IMR-90 (cell line): ENCODE measurements at regions not wholly inside any gene's neighbourhood (a gene's known extent, or its start where the extent isn't known, plus 50 kb on each side); places are given as distances from the start of the nearest gene placed in this dataset.

Experiments
- ATAC-seq: fragments of 200-7000 bp; cut with Tn5 transposase; 2 replicates; pipeline ENCODE4 v1.9.1; 2020; ENCODE audit warnings: low read depth, mild to moderate bottlenecking, moderate library complexity
- BruUV-seq: library from RNA; stranded (reverse); fragments of 400-500 nt; replicated peaks from 2 replicates; lab custom pipeline; 2021; lab: Mats Ljungman, UMichigan
- CTCF ChIA-PET: fragments of 300-600 bp; formaldehyde crosslinking; extraction: SDS; loops from one replicate; lab custom pipeline; 2021; ENCODE audit warnings: antibody characterized with exemption; lab: Yijun Ruan, JAX
- POLR2A ChIA-PET: fragments of 300-600 bp; sonication (Branson Sonifier 250); formaldehyde crosslinking; loops from one replicate; lab custom pipeline; 2022; ENCODE audit warnings: antibody characterized with exemption; ENCODE audit not compliant: unreplicated experiment; lab: Charles Lee
- DNase-seq: peaks from one replicate; pipeline ENCODE4 v3.0.0; 2013
- H2AFZ ChIP-seq: replicated peaks from 2 replicates; pipeline ENCODE3; 2013; ENCODE audit warnings: low read length, mild to moderate bottlenecking; ENCODE audit not compliant: poor library complexity
- H2AK5ac ChIP-seq: 2 replicates; pipeline ENCODE4 v1.6.1; 2013; ENCODE audit warnings: low read depth, low read length, inconsistent platforms
- H2AK9ac ChIP-seq: replicated peaks from 2 replicates; pipeline ENCODE3; 2013; ENCODE audit warnings: mild to moderate bottlenecking, low read depth, low read length, moderate library complexity; ENCODE audit not compliant: poor library complexity
- H2BK120ac ChIP-seq: 2 replicates; pipeline ENCODE4 v1.6.1; 2013; ENCODE audit warnings: low read depth, low read length, inconsistent platforms
- H2BK15ac ChIP-seq: 3 replicates; pipeline ENCODE4 v1.6.1; 2013; ENCODE audit warnings: low read depth, low read length, inconsistent platforms
- H2BK20ac ChIP-seq: 2 replicates; pipeline ENCODE4 v1.6.1; 2013; ENCODE audit warnings: low read depth, mild to moderate bottlenecking, inconsistent platforms, low read length, moderate library complexity
- H2BK5ac ChIP-seq: 2 replicates; pipeline ENCODE4 v1.6.1; 2013; ENCODE audit warnings: mild to moderate bottlenecking, low read depth, low read length, inconsistent platforms; ENCODE audit not compliant: poor library complexity, severe bottlenecking
- H3K14ac ChIP-seq: replicated peaks from 2 replicates; pipeline ENCODE4 v1.6.1; 2013; ENCODE audit warnings: low read depth, low read length, inconsistent platforms
- H3K18ac ChIP-seq: 2 replicates; pipeline ENCODE4 v1.6.1; 2013; ENCODE audit warnings: low read depth, low read length, control low read depth
- H3K23ac ChIP-seq: 2 replicates; pipeline ENCODE4 v1.6.1; 2013; ENCODE audit warnings: low read depth, low read length, inconsistent platforms
- H3K27ac ChIP-seq: 2 replicates; pipeline ENCODE4 v1.5.1; 2013; ENCODE audit warnings: mild to moderate bottlenecking, control low read depth, low read length; ENCODE audit not compliant: insufficient read depth
- H3K27me3 ChIP-seq: 2 replicates; pipeline ENCODE4 v1.6.1; 2013; ENCODE audit warnings: low read length; ENCODE audit not compliant: control insufficient read depth, insufficient read depth
- H3K36me3 ChIP-seq: 2 replicates; pipeline ENCODE4 v1.6.1; 2013; ENCODE audit warnings: low read length, mixed read lengths; ENCODE audit not compliant: control insufficient read depth, insufficient read depth
- H3K4ac ChIP-seq: 2 replicates; pipeline ENCODE4 v1.6.1; 2013; ENCODE audit warnings: low read depth, low read length, inconsistent platforms
- H3K4me1 ChIP-seq: 2 replicates; pipeline ENCODE4 v1.6.1; 2013; ENCODE audit warnings: low read length, mixed read lengths; ENCODE audit not compliant: control insufficient read depth, insufficient read depth
- H3K4me2 ChIP-seq: 2 replicates; pipeline ENCODE4 v1.6.1; 2013; ENCODE audit warnings: low read depth, mild to moderate bottlenecking, control low read depth, low read length, moderate library complexity
- H3K4me3 ChIP-seq: 2 replicates; pipeline ENCODE4 v1.5.1; 2013; ENCODE audit warnings: low read depth, mild to moderate bottlenecking, control low read depth, low read length, moderate library complexity; ENCODE audit not compliant: insufficient read depth
- H3K56ac ChIP-seq: 2 replicates; pipeline ENCODE4 v1.6.1; 2013; ENCODE audit warnings: low read length, inconsistent platforms; ENCODE audit not compliant: insufficient read depth; ENCODE audit errors: extremely low read depth
- H3K79me1 ChIP-seq, 2 experiments: 2 replicates each; pipeline ENCODE4 v1.6.1; 2013; ENCODE audit warnings: low read length in 2 of 2, inconsistent platforms in 1 of 2, low read depth in 1 of 2
- H3K9ac ChIP-seq: 2 replicates; pipeline ENCODE4 v1.6.1; 2013; ENCODE audit warnings: low read depth, low read length, control low read depth
- H3K9me1 ChIP-seq: 2 replicates; pipeline ENCODE4 v1.6.1; 2013; ENCODE audit warnings: low read length, inconsistent platforms; ENCODE audit not compliant: insufficient read depth
- H3K9me3 ChIP-seq: 2 replicates; pipeline ENCODE4 v1.6.1; 2013; ENCODE audit warnings: low read length; ENCODE audit not compliant: control insufficient read depth, insufficient read depth
- H4K20me1 ChIP-seq: 2 replicates; pipeline ENCODE4 v1.6.1; 2013; ENCODE audit warnings: low read length, inconsistent platforms; ENCODE audit not compliant: insufficient read depth
- H4K5ac ChIP-seq: 2 replicates; pipeline ENCODE4 v1.6.1; 2013; ENCODE audit warnings: mild to moderate bottlenecking, low read depth, low read length, control low read depth
- H4K8ac ChIP-seq, 2 experiments: 2 replicates each; pipeline ENCODE4 v1.6.1; 2013; ENCODE audit warnings: low read depth in 2 of 2, low read length in 2 of 2, control low read depth in 1 of 2, inconsistent platforms in 1 of 2
- H4K91ac ChIP-seq: 2 replicates; pipeline ENCODE4 v1.6.1; 2013; ENCODE audit warnings: low read depth, low read length, inconsistent platforms; ENCODE audit not compliant: insufficient read depth
- BHLHE40 ChIP-seq: fragments of 150-350 bp; IDR thresholded peaks from 2 replicates; pipeline ENCODE4 v1.6.1; 2016; ENCODE audit warnings: mild to moderate bottlenecking, low read depth, low read length
- CEBPB ChIP-seq: IDR thresholded peaks from 2 replicates; pipeline ENCODE4 v1.6.1; 2012; ENCODE audit warnings: low read depth, low read length, improper control_type of control experiment
- CHD1 ChIP-seq: IDR thresholded peaks from 2 replicates; pipeline ENCODE4 v1.6.1; 2012; ENCODE audit warnings: low read depth, low read length, improper control_type of control experiment
- CTCF ChIP-seq: conservative IDR thresholded peaks from 2 replicates; pipeline ENCODE4 v1.5.1; 2012; ENCODE audit warnings: mild to moderate bottlenecking, low read depth, low read length, improper control_type of control experiment
- FOS ChIP-seq: fragments of 150-350 bp; IDR thresholded peaks from 2 replicates; pipeline ENCODE4 v1.6.1; 2016; ENCODE audit warnings: low read depth, low read length
- MAFK ChIP-seq: IDR thresholded peaks from 2 replicates; pipeline ENCODE4 v1.6.1; 2012; ENCODE audit warnings: low read depth, low read length, improper control_type of control experiment
- MAZ ChIP-seq: IDR thresholded peaks from 2 replicates; pipeline ENCODE4 v1.6.1; 2012; ENCODE audit warnings: low read depth, mild to moderate bottlenecking, low read length, improper control_type of control experiment, moderate library complexity, borderline replicate concordance
- MXI1 ChIP-seq: IDR thresholded peaks from 2 replicates; pipeline ENCODE4 v1.6.1; 2012; ENCODE audit warnings: low read depth, mild to moderate bottlenecking, low read length, moderate library complexity, borderline replicate concordance
- NFE2L2 ChIP-seq: fragments of 150-350 bp; IDR thresholded peaks from 2 replicates; pipeline ENCODE4 v1.6.1; 2016; ENCODE audit warnings: low read depth, mild to moderate bottlenecking, low read length
- POLR2A ChIP-seq: IDR thresholded peaks from 2 replicates; pipeline ENCODE4 v1.6.1; 2012; ENCODE audit warnings: mild to moderate bottlenecking, low read depth, low read length
- RAD21 ChIP-seq: IDR thresholded peaks from 2 replicates; pipeline ENCODE4 v1.6.1; 2012; ENCODE audit warnings: low read length, improper control_type of control experiment
- RCOR1 ChIP-seq: IDR thresholded peaks from 2 replicates; pipeline ENCODE4 v1.6.1; 2012; ENCODE audit warnings: mild to moderate bottlenecking, low read length, improper control_type of control experiment; ENCODE audit not compliant: insufficient replicate concordance
- RFX5 ChIP-seq: IDR thresholded peaks from 2 replicates; pipeline ENCODE4 v1.8.0; 2012; ENCODE audit warnings: low read depth, mild to moderate bottlenecking, low read length, moderate library complexity
- SMC3 ChIP-seq: fragments of 150-350 bp; IDR thresholded peaks from 2 replicates; pipeline ENCODE4 v1.6.1; 2016; ENCODE audit warnings: low read depth, mild to moderate bottlenecking, antibody characterized with exemption, low read length, moderate library complexity
- USF2 ChIP-seq: fragments of 150-350 bp; IDR thresholded peaks from 2 replicates; pipeline ENCODE4 v1.6.1; 2017; ENCODE audit warnings: mild to moderate bottlenecking, antibody characterized with exemption, low read length, low read depth
- dilution Hi-C: fragments of 300-500 bp; cut with HindIII; formaldehyde crosslinking; loops from one replicate; pipeline ENCODE4 v1.14.3; 2018; ENCODE audit warnings: low sequenced_read_pairs; ENCODE audit not compliant: unreplicated experiment
- in situ Hi-C: fragments of 300-500 bp; cut with MboI; formaldehyde crosslinking; loops from 3 replicates; pipeline ENCODE4 v1.14.3; 2019; ENCODE audit warnings: low sequenced_read_pairs, inconsistent platforms, mixed read lengths
- intact Hi-C: fragments of 100-400 bp; cut with micrococcal nuclease; formaldehyde crosslinking; loops from 2 replicates; pipeline ENCODE4 v1.10.0; 2022
- TF ChIP-seq, protein P1 (sequence below): fragments of 150-350 bp; IDR thresholded peaks from 2 replicates; pipeline ENCODE4 v1.6.1; 2016; ENCODE audit warnings: low read depth, mild to moderate bottlenecking, low read length, moderate library complexity, borderline replicate concordance

DNA sequence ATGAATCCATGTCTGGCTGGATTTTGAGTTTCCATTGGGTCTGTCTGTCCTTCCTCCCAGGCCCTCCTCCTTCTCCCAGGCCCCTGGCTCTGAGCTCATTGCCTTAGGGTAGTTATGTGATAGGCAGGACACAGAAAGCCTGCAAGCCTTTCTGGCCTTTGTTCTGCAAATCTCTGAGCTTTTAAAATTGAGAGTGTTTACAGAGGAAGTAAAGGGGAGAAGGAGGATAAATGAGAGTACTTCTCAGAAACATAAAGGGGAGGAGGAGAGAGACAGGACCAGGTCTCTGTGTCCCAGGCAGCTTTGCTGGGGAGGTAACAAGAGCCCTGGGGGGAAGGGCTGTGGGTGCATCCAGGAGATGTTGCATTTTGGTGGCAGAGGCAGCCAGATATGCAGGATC is 126.7 kb downstream of the FOXD2 start:
- Histone ChIP-seq H3K4me1 (no peaks in the 10 kb centered on the region), H2BK20ac (no peak overlapping the region), H2AK9ac (no peak overlapping the region), H2AFZ (no peak overlapping the region), H2BK15ac (no peak overlapping the region), H3K4me3 (no peak overlapping the region), H3K4ac (no peak overlapping the region), H4K8ac (no peak overlapping the region), H3K36me3 (no peaks in the 10 kb centered on the region), H4K91ac (no peak overlapping the region), H3K27ac (no peak overlapping the region), H3K79me1 (no peaks in the 10 kb centered on the region), H3K56ac (no peak overlapping the region), H2BK5ac (no peak overlapping the region), H3K23ac (no peak overlapping the region), H3K9me1 (no peaks in the 10 kb centered on the region), H3K9me3 (no peaks in the 10 kb centered on the region), H2BK120ac (no peak overlapping the region), H2AK5ac (no peak overlapping the region), H3K4me2 (no peak overlapping the region), H3K14ac (no peak overlapping the region), H4K20me1 (no peaks in the 10 kb centered on the region), H3K18ac (no peak overlapping the region), H4K5ac (no peak overlapping the region), H3K9ac (no peak overlapping the region), H3K27me3 (peaks cover 2% of the 10 kb centered on the region; the same call in 1 of the 2 replicates)
- POLR2A ChIA-PET: no interaction called here
- CTCF ChIA-PET: no interaction called here
- intact Hi-C loops (no loop called here), in situ Hi-C loops (no loop called here), dilution Hi-C loops (no loop called here)
- TF ChIP-seq, protein P1, sequence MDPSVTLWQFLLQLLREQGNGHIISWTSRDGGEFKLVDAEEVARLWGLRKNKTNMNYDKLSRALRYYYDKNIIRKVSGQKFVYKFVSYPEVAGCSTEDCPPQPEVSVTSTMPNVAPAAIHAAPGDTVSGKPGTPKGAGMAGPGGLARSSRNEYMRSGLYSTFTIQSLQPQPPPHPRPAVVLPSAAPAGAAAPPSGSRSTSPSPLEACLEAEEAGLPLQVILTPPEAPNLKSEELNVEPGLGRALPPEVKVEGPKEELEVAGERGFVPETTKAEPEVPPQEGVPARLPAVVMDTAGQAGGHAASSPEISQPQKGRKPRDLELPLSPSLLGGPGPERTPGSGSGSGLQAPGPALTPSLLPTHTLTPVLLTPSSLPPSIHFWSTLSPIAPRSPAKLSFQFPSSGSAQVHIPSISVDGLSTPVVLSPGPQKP: no peak
- TF ChIP-seq CHD1 (no peak), MAZ (no peak), CEBPB (no peak), USF2 (no peak), MXI1 (no peak), FOS (no peak), RFX5 (no peak), POLR2A (no peak), CTCF (no peak), SMC3 (no peak), RAD21 (no peak), MAFK (no peak), BHLHE40 (no peak), NFE2L2 (no peak), RCOR1 (no peak)
- DNase-seq: no peak
- no TSS peak for BruUV-seq
- ATAC-seq: no peak
